Left cardiac atrium (tissue), 4 donors: ENCODE measurements at regions not wholly inside any gene's neighbourhood (a gene's known extent, or its start where the extent isn't known, plus 50 kb on each side); places are given as distances from the start of the nearest gene placed in this dataset.
"Not testable (repeated sequence)": the region's sequence is repeated elsewhere in the genome, so short reads cannot be mapped to it uniquely, and the experiment has no call there.

ENCODE experiments used
- ATAC-seq, 2 donors: fragments of 200-7000 bp; cut with Tn5 transposase; one replicate each; pipeline ENCODE4 v1.9.1; 2020; ENCODE audit warnings: mild to moderate bottlenecking in 2 of 2, moderate library complexity in 2 of 2
- DNase-seq: peaks from one replicate; pipeline ENCODE4 v3.0.0-alpha.2; 2020
- intact Hi-C, 2 donors: fragments of 100-400 bp; cut with DNase I; formaldehyde crosslinking; loops; one replicate each; pipeline versions ENCODE4 v1.14.1 to v1.15.1; 2022 to 2023
- donor health status: DM: no; HTN: yes; CAD: no.
- donor health status: DM: no; HTN: yes; CAD: no; lungs with severe emphysema.
- donor health status: DM: yes; HTN: yes; CAD: no.
- donor health status: Dilated cardiomyopathy.

GRCh38 chr4:42205541-42205940 is 53.1 kb upstream of the BEND4 start:
- ATAC-seq (no peak), DNase-seq (no peak)
- intact Hi-C loops = no loop called here

GRCh38 chr4:42216664-42217063 is 64.2 kb upstream of the BEND4 start:
- DNase-seq = no peak
- intact Hi-C loops = no loop called here
- ATAC-seq = no peak

GRCh38 chr4:42225286-42225685 is 72.8 kb upstream of the BEND4 start:
- intact Hi-C loops = no loop called here
- ATAC-seq (no peak), DNase-seq (no peak)

GRCh38 chr4:42234817-42235216 is 82.4 kb upstream of the BEND4 start:
- ATAC-seq = no peak
- DNase-seq = no peak
- intact Hi-C loops = no loop called here

- ATAC-seq (no peak), DNase-seq (no peak)
- intact Hi-C loops = no loop called here
Measured at GRCh38 chr4:42235304-42236021, 83.0 kb upstream of the BEND4 start.

- ATAC-seq (no peak), DNase-seq (no peak)
- intact Hi-C loops = no loop called here
Measured at GRCh38 chr4:42237010-42237409, 84.6 kb upstream of the BEND4 start.

GRCh38 chr4:42237451-42237850 is 85.0 kb upstream of the BEND4 start:
- DNase-seq (no peak), ATAC-seq (no peak)
- intact Hi-C loops = no loop called here

GRCh38 chr4:42248972-42249371 is 96.5 kb upstream of the BEND4 start:
- DNase-seq (no peak), ATAC-seq (no peak)
- intact Hi-C loops = no loop called here

- ATAC-seq (no peak), DNase-seq (no peak)
- intact Hi-C loops = no loop called here
Measured at GRCh38 chr4:42252315-42252714, 99.9 kb upstream of the BEND4 start.

GRCh38 chr4:42257645-42258044 is 105.2 kb upstream of the BEND4 start:
- intact Hi-C loops, ATAC-seq, DNase-seq: not testable (repeated sequence)

- ATAC-seq (no peak), DNase-seq (no peak)
- intact Hi-C loops = no loop called here
Measured at GRCh38 chr4:42262701-42263490, 110.4 kb upstream of the BEND4 start.

GRCh38 chr4:42265782-42266602 is 113.5 kb upstream of the BEND4 start:
- no peak for ATAC-seq
- intact Hi-C loops = no loop called here
- DNase-seq = no peak

GRCh38 chr4:42267724-42268123 is 115.3 kb upstream of the BEND4 start:
- intact Hi-C loops = no loop called here
- ATAC-seq = no peak

GRCh38 chr4:42268824-42269223 is 116.4 kb upstream of the BEND4 start:
- no peak for ATAC-seq
- no peak for DNase-seq
- intact Hi-C loops = no loop called here

More at GRCh38 chr4:42267724-42268123, 115.3 kb upstream of the BEND4 start:
- no peak for DNase-seq

GRCh38 chr4:42271096-42271495 is 118.6 kb upstream of the BEND4 start:
- no peak for DNase-seq
- ATAC-seq = no peak
- intact Hi-C loops = no loop called here

GRCh38 chr4:42277291-42277690 is 120.0 kb upstream of the SHISA3 start:
- ATAC-seq (no peak), DNase-seq (no peak)
- intact Hi-C loops = no loop called here

GRCh38 chr4:42278709-42279324 is 118.5 kb upstream of the SHISA3 start:
- no peak for ATAC-seq
- DNase-seq = no peak
- intact Hi-C loops = no loop called here

GRCh38 chr4:42280327-42281095 is 116.8 kb upstream of the SHISA3 start:
- no peak for DNase-seq
- intact Hi-C loops = loop anchor here (5.0 to 10.0 kb wide), 2 partner anchors 234 to 587 kb away; no protein-coding TSS in a partner anchor
- ATAC-seq = no peak
